ENCODE measurements at regions not wholly inside any gene's neighbourhood (a gene's known extent, or its start where the extent isn't known, plus 50 kb on each side); places are given as distances from the start of the nearest gene placed in this dataset.

DNA sequence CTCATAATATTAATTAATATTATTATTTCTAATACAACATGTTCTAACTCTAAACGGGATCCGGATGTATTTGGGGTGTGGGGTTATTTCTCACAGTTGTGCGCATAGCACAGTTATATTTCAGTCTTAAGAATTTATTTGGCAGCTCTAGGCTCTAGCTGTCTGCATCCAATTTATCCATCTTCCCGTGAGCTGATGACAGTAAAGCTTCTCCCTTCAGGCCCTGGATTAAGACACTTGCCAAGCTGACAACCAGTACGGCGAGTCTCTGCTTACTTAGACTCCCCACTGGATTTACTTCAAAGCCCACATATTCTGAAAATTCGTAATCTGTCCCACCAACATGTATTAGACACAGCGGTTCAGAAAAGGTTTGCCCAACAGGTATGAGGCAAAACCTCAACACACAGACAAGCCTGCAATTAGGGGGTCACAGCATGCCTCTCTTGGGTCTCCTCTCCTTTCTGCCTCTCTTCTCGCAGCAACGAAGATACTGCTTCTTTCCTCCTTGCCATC lies 232.9 kb upstream of the TMTC1 start:
- H3K4me3 ChIP-seq (ENCODE audit: low read depth, low read length), result no peak overlapping the region
- TF ChIP-seq, protein P1, sequence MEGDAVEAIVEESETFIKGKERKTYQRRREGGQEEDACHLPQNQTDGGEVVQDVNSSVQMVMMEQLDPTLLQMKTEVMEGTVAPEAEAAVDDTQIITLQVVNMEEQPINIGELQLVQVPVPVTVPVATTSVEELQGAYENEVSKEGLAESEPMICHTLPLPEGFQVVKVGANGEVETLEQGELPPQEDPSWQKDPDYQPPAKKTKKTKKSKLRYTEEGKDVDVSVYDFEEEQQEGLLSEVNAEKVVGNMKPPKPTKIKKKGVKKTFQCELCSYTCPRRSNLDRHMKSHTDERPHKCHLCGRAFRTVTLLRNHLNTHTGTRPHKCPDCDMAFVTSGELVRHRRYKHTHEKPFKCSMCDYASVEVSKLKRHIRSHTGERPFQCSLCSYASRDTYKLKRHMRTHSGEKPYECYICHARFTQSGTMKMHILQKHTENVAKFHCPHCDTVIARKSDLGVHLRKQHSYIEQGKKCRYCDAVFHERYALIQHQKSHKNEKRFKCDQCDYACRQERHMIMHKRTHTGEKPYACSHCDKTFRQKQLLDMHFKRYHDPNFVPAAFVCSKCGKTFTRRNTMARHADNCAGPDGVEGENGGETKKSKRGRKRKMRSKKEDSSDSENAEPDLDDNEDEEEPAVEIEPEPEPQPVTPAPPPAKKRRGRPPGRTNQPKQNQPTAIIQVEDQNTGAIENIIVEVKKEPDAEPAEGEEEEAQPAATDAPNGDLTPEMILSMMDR (IDR thresholded peaks at IDR 0.05; ENCODE audit: control insufficient read depth, extremely low read depth, insufficient read depth), result no peak
- DNase-seq (ENCODE audit: low read depth), result no peak

- no peak for DNase-seq (ENCODE audit: low read depth)
- no peak overlapping the region for H3K4me3 ChIP-seq (ENCODE audit: low read depth, low read length)
- TF ChIP-seq, protein P1 (IDR thresholded peaks at IDR 0.05; ENCODE audit: control insufficient read depth, extremely low read depth, insufficient read depth), result no peak
Observed at GRCh38 chr12:30015631-30016337, 232.0 kb upstream of the TMTC1 start.

DNA sequence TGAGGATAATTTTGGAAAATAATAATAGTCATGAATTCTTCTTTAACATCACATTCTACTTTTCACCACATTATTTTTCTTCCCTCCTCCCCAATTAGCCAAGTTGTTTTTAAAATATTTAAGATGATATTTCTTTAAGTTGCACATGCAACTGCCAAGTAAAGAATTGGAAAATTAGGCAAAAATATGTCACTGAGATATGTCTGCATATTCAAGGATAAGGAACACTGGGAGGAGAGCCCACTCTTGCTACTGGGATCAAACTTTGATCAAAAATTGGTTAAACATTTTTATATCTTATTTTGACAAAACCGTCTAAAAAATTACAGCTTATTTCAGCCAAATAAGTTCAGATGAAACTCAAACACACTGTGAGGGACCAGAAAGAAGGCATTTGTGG lies 231.2 kb upstream of the TMTC1 start:
- TF ChIP-seq, protein P1 (IDR thresholded peaks at IDR 0.05; ENCODE audit: control insufficient read depth, extremely low read depth, insufficient read depth), result no peak

GRCh38 chr12:30012816-30013450 lies 229.2 kb upstream of the TMTC1 start:
- DNase-seq (ENCODE audit: low read depth), result no peak
- no peak overlapping the region for H3K4me3 ChIP-seq (ENCODE audit: low read depth, low read length)
- TF ChIP-seq, protein P1 (IDR thresholded peaks at IDR 0.05; ENCODE audit: control insufficient read depth, extremely low read depth, insufficient read depth), result no peak

More for the DNA sequence above, 231.2 kb upstream of the TMTC1 start:
- no peak overlapping the region for H3K4me3 ChIP-seq (ENCODE audit: low read depth, low read length)
- no peak for DNase-seq (ENCODE audit: low read depth)

GRCh38 chr12:30010071-30011052 lies 226.6 kb upstream of the TMTC1 start:
- DNase-seq (ENCODE audit: low read depth), result no peak
- TF ChIP-seq, protein P1 (IDR thresholded peaks at IDR 0.05; ENCODE audit: control insufficient read depth, extremely low read depth, insufficient read depth), result no peak
- H3K4me3 ChIP-seq (ENCODE audit: low read depth, low read length), result no peak overlapping the region

DNA sequence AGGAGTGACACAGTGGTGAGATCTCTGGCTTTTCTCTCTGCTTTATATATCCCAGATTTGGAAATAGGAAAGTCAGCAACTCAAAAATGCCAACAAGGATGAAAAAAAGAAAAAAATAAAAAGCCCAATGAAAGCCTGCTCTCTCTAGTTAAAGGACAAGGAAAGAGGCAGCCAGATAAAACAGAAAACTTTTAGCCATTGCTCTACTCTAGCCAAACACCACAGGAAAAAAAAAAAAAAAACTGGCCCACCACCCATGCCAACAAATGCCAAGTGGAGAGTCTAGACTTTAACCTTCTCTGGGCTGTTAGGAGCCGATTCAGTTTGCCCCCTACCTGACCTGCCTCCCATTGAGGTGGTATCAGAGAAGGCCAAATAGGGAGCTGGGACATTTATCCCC lies 222.3 kb upstream of the TMTC1 start:
- no peak overlapping the region for H3K4me3 ChIP-seq (ENCODE audit: low read depth, low read length)
- TF ChIP-seq, protein P1 (IDR thresholded peaks at IDR 0.05; ENCODE audit: control insufficient read depth, extremely low read depth, insufficient read depth), result no peak
- no peak for DNase-seq (ENCODE audit: low read depth)

Measured in LNCaP clone FGC (cell line).